HFF-Myc (cell line): ENCODE measurements at regions not wholly inside any gene's neighbourhood (a gene's known extent, or its start where the extent isn't known, plus 50 kb on each side); places are given as distances from the start of the nearest gene placed in this dataset.

ENCODE experiments used
- DNase-seq: peaks from one replicate; pipeline ENCODE4 v3.0.0-alpha.2; 2011; ENCODE audit warnings: low read depth; ENCODE audit errors: extremely low read depth
- H3K4me3 ChIP-seq: replicated peaks from 2 replicates; pipeline ENCODE4 v1.5.1; 2011; ENCODE audit warnings: low read depth, mild to moderate bottlenecking, control low read depth, low read length
- CTCF ChIP-seq: IDR thresholded peaks from 2 replicates; pipeline ENCODE4 v1.5.1; 2012; ENCODE audit warnings: mild to moderate bottlenecking, low read depth, low read length, control low read depth; ENCODE audit errors: missing control alignments

GRCh38 chr16:5736209-5736930 lies 638.8 kb upstream of the EEF2KMT start:
- H3K4me3 ChIP-seq = no peak overlapping the region
- DNase-seq = no peak
- TF ChIP-seq CTCF = no peak

GRCh38 chr16:5735444-5735843 lies 637.8 kb upstream of the EEF2KMT start:
- no peak overlapping the region for H3K4me3 ChIP-seq
- no peak for TF ChIP-seq CTCF

GRCh38 chr16:5730783-5731182 lies 633.2 kb upstream of the EEF2KMT start:
- no peak for TF ChIP-seq CTCF
- no peak overlapping the region for H3K4me3 ChIP-seq
- DNase-seq = no peak

More at GRCh38 chr16:5735444-5735843, 637.8 kb upstream of the EEF2KMT start:
- no peak for DNase-seq

- H3K4me3 ChIP-seq = no peak overlapping the region
- no peak for DNase-seq
- TF ChIP-seq CTCF = no peak
These were observed 624.6 kb upstream of the EEF2KMT start for GRCh38 chr16:5722116-5722619.

- DNase-seq = no peak
- H3K4me3 ChIP-seq = no peak overlapping the region
- no peak for TF ChIP-seq CTCF
These were observed 617.6 kb upstream of the EEF2KMT start for GRCh38 chr16:5715155-5715554.

GRCh38 chr16:5709889-5710288 lies 612.3 kb upstream of the EEF2KMT start:
- no peak for TF ChIP-seq CTCF
- H3K4me3 ChIP-seq = no peak overlapping the region
- no peak for DNase-seq
